Skin of body (tissue), 1 donor: ENCODE measurements at regions not wholly inside any gene's neighbourhood (a gene's known extent, or its start where the extent isn't known, plus 50 kb on each side); places are given as distances from the start of the nearest gene placed in this dataset.

Source experiments
- DNase-seq: peaks from one replicate; lab custom pipeline; 2025; lab: John Stamatoyannopoulos, UW

- no peak for DNase-seq
Measured at GRCh38 chr4:114361249-114361648, 237.4 kb upstream of the UGT8 start.

GRCh38 chr4:114364857-114365256, 233.8 kb upstream of the UGT8 start:
- DNase-seq, result no peak

- DNase-seq, result no peak
Measured at GRCh38 chr4:114365591-114365990, 233.0 kb upstream of the UGT8 start.

- DNase-seq, result no peak
Measured at GRCh38 chr4:114366368-114366767, 232.2 kb upstream of the UGT8 start.

DNA sequence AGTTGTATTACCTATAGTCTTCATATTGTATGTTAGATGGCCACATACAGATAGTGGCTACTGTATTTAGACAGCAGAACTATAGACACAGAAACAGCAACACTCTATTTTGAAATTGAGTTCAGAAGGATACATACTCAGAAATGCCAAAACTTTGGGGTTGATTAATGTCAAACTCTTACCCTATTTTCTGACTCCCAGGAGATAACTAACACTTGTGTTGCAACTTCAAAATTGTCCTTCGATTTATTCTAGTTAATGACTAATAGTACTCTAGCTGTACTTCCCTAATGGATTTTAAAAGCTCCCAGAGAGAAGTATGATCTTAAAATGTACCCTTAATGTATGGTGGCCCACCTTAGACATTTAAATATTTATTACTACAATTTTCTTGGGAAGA, 229.9 kb upstream of the UGT8 start:
- no peak for DNase-seq

DNA sequence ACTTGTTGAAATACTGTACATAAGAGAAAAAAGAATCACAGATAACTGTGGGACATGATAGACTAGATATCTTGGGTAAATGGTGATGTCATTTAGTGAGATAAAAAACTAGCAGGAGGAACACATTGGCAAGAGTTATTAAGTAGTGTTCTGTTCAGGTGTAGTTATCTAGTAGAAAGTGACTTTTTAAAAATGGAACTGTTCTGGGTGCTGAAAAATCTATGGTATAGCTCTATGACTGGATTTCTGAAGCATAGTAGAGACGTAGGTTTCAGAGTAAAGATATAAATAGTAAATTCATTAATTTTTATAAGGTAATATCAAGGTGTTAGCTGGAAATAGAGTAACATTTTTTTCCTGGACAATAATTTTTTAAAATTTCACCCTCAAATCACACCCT, 225.1 kb upstream of the UGT8 start:
- no peak for DNase-seq

DNA sequence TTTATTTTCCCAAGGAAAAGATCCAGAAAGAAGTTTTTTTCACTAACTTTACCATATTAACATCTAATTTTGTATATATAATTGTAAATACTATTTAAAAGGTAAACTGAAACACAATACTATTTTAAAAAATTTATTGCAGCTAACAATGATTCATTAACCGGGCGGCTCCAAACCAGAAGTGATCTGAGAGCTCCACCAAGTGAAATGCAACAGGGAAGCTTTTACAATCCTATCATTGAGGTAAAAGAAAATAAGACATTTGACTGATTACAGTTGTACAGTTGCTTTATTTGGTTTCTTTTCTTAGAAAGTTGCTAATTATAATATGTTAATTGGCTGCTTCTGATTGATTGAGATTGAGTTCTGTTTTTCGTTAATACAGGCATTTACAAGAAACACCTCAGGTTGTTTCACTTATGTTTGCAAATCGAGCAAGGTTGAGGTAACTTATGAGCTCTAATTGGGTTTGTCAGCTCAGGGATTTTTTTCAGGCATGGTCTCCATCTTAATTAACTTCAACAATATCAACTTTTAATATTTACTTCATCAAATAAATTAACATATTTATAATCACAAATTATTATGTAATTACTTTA, 220.2 kb upstream of the UGT8 start:
- peak; percentile 33 for DNase-seq

DNA sequence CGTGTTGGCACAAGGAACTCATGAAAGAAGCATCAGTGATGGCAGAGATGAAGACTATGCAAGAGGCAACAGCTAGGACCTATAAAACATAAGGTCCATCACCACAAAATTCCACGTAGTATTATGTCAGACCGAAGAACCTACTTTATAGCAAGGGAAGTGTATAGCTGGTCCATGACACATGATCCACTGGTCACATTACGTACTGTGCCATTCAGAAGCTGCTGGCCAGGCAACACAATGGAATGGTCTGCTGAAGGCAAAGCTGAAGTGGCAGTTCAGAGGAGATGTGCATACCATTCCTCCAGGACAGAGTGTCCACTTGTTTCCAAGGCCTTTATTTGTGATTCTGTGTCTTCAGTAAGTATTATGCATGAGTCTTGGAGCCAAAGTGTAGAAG, 215.5 kb upstream of the UGT8 start:
- DNase-seq, result no peak

DNA sequence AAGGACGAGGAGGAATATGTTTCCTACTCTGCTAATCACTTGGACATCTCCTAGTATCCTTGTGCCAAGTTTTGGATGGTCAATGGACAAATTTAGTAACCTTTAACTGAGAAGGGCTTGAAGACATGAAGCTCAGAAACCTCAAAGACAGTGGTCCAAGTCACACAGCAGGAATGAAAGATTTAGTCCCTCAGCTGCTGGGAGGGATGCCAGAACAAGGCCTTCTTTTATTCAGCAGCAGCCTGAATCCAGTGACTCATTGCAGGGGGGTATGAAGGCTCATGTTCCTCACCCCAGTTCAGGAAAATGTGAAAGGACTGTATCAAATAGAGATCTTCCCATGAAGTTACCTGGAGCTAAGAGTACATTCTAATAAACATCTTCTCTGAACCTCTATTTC, 214.9 kb upstream of the UGT8 start:
- DNase-seq, result no peak

DNA sequence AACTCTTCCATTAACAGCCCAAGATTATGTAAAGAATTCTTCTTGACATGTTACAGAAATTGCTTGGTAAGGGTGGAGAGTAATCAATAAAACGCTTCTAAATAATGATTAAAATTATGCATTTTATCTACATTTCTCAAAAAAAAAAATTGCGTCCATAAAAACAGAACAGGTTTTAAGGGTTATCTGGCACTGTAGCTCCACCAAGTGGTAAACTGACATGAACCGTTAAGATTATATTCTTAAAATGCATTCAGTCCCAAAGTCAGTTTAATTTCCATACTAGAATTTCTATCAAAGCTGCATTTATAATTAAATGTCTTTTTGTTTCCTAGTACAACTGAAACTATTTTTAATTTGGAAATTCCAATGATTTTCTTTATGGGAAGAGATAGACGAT, 214.0 kb upstream of the UGT8 start:
- no peak for DNase-seq

DNA sequence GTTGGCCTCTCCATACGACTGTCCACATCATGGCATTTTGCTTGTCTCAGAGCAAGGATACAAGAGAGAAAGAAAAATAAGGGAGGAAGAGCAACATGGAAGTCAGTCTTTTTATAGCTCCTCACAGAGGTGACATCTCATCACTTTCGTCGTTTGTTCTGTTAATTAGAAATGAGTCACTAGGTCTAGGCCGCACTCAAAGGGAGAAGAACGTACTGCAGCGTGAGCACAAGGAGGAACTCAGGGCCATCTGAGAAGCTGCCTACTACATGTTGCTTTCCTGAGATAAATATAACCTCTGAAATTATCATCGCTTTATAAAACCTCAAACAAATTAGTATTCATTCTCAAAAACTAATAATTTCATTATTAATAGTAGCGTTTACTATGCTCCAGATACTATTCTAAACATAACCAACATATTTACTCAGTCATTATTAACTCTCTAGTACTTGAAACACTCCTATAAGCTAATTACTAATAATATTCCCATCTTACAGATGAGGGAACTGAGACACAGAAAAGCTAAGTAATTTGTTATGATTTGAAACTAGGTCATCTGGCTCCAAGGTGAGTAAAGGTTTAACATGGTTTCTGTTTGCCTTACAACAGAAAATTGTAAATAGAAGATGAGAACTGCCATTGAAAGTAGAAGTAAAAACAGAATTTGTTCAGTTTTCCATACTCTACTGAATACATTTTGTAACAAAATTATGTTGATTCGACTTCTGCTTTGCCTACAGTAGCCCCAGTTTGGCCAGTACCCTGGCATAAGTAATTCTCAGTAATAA, 213.2 kb upstream of the UGT8 start:
- DNase-seq, result no peak

- peak; percentile 47 for DNase-seq
Measured at GRCh38 chr4:114386637-114387233, 211.9 kb upstream of the UGT8 start.

DNA sequence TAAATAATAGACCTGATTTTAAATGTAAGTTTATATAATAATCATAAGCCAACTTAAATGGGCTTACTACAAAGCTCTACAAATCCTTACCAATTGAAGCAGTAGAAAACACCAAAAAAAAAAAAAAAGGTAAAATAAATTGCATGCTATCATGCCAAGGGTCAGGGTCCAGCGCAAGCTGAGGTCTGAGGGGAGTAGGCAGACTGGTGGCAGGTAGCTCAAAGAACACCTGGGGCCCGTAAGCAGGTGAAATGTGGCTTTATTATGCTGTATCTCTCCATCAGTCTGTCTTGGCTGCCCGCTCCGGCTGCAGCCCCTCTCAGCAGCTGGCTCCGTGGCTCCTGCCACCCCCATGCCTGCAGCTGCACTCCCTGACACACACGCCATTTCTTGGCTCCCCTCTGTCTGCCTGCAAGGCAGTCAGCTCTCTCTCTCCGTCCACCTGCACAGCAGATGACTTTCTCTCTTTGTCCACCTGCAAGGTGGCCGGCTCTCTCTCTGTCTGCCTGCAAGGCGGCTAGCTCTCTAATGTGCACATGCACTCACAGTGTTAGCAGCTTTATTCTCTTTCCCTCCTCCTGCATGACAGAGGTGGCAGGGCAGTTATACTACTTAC, 209.4 kb upstream of the UGT8 start:
- no peak for DNase-seq

DNA sequence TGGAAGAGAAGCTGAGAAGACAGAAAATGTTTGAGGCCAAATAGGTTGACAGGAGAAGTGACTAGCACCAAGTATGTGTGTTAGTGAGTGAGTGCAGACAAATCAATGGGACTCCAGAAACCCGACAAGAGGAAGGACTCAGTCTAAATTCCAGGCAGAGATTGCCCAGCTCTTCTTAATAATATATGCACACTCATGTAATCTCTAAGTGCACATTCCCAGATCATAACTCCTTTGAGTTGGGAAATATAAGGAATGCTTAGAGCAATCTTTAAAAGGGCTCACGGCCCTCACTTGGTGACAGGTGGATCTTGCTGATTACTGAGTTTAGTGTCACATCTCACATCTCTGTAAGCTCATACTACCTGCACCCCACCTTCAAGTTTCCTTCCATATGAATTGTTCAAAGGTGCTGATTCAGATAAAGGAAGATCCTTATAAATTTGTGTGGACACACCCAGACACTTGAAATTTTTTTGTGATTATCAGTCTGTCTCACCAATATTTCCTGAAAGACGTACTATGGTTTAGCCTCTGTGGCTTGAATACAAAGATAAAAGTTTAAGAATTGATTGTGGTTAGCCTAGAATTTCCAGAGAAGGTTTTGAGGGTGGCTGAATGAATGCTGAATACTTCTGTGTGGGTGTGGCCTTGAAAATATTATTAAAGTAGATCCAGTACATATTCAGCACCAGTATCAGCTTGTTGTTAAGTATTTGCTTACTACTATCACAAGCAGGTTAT, 205.1 kb upstream of the UGT8 start:
- no peak for DNase-seq

DNA sequence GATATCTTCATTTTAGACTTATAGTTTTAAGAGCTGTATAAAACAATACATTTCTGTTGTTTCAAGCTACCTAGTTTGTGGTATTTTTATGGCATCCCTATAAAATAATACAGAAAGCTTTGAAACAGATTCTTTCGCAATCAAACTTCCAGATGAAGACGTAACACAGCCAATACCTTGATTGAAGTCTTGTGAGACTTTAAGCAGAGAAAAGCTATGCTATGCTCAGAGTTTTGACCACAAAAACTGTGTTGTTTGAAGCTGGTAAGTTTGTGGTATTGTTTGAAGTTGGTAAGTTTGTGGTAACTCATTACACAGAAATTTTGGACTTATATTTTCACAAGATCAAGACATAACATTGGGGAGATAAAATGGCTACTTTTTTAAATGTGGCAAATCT, 201.8 kb upstream of the UGT8 start:
- no peak for DNase-seq

DNA sequence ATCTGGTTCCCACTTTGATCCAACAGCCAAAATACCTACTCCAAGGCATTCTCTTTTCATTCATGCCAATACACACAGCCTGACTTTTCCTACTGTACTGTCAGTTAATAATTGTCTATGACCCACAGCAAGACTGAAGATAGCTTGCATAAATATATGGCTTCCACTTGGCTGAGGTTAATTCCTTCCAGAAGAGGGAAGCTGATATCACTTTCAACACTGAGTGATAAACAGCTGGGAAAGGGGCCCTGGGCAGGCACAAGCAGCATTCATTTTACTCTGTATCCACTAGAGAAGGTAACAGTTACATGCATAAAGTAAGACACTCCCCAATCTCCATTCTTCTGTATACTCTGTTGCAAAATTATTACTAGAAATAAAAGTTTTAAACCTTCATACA, 200.2 kb upstream of the UGT8 start:
- no peak for DNase-seq

DNA sequence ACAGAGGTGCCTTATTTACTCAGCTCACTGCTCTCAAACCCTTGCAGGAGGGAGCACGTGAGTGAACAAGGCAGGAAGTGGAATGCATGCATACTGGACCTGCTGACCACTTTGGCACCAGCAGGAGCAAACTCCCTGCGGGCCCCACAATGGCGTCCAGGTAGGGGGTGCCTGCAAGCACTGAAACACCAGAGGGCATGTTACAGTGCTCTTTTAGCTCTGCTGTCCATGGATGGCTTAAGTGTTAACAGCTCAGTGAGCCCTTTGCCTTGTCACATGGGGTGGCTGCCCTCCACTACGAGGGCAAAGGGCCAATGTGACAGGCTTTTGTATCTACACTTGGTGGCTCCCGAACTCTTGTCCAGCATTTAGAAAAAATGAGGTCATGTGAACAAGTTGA, 199.5 kb upstream of the UGT8 start:
- DNase-seq, result no peak

DNA sequence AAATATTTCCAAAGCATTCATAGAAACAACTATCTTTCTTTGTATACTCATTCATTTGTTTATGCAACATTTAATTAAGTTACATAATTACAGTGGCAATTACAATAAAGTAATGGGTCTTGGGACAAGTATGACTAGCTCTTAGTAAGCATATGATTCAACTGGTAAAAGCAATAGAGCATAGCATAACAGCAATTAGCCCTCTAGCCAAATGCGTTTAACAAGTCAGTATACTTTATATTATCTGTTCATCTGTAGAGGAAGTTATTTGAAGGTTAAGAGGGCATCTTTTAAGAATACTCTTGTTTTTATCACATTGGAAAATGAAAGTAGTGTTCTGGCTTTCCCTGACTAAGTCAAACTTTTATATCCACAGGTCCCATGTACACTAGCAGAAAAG, 198.1 kb upstream of the UGT8 start:
- no peak for DNase-seq

DNA sequence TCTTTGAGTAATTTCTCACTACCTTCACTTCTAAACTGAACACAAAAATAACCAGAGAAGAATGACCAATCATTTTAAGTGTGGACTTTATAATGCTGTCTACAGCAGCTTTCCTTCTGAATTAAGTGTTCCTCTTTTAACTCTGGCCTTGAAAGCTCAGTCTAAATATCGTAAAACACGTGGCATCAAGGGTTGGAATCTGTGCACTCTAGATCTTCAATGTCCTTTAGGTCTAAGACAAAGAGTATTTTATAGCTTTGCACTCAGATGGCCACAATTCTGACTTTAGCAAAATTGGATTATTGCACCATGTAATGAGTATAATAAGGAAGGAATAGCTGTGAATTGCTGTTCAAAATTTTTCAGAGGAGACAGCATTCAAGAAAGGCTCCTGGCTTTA, 197.1 kb upstream of the UGT8 start:
- no peak for DNase-seq

DNA sequence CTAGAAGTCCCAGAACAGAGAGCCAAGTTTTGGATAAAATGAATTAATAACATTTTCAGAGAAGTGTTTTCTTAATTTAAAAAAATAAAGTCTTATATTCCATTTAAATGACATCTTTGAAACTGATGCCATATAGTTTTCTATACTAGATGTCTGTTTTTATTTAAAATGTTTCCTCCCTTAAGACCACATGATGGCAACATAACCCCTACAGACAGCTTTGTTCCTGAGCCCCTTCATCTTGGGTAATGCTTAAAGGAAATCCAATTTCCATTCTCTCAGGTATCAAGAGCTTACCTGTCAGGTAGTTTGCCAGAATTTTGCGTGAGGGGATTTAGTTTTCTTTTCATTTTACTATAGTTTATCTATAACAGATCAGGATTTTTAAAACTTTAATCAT, 181.4 kb upstream of the UGT8 start:
- no peak for DNase-seq

DNA sequence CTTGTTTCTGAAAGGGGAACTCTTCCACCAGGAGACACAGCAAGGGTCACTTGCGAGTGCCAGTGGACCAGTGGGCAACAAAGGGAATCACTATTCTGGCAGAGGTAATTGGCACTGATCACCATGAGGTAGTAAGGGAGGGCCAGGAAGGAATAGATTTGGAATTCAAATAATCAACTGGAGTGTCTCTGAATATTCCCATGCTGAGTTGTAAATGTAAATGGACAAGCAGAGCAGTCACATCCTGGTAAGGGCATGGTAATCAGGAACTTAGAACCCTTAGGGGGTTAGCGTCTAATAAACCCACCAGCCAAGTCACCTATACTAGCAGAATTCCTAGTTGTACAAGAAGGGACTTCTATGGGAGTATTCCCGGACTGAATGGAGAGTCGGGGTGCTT, 178.5 kb upstream of the UGT8 start:
- no peak for DNase-seq

DNA sequence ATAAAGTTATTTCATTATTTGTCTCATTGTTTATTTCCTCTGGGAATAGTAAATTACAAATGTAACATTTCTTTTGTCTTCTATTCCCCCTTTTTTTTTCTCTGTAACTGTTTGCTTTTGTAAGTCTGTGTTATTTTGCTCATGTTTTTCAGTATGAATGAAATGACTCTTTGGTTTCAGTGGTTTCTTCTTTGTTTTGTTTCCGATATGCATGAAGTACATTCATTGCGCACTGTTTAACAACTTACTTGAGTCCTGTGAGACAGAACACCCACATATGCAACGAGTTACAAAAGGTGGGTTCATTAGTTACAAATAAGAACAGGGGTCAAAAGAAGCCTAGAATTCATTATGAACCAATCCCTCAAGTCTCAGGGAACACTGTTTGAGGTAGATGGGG, 175.0 kb upstream of the UGT8 start:
- DNase-seq, result no peak
